Hepatocyte (in vitro differentiated cells): ENCODE measurements at regions not wholly inside any gene's neighbourhood (a gene's known extent, or its start where the extent isn't known, plus 50 kb on each side); places are given as distances from the start of the nearest gene placed in this dataset.
"Not testable (repeated sequence)": the region's sequence is repeated elsewhere in the genome, so short reads cannot be mapped to it uniquely, and the experiment has no call there.

ENCODE experiments used
- CTCF ChIP-seq: fragments of 200-600 bp; sonication (generic); IDR thresholded peaks from 2 replicates; pipeline ENCODE4 v1.5.1; 2016; ENCODE audit warnings: antibody characterized with exemption, mild to moderate bottlenecking; ENCODE audit not compliant: poor library complexity
- EZH2phosphoT487 ChIP-seq: fragments of 200-600 bp; sonication (generic); IDR thresholded peaks from one replicate; pipeline ENCODE4 v1.6.1; 2018; ENCODE audit warnings: antibody characterized with exemption, mild to moderate bottlenecking, low read depth, moderate library complexity; ENCODE audit not compliant: unreplicated experiment, severe bottlenecking

- TF ChIP-seq CTCF, EZH2phosphoT487: not testable (repeated sequence)
Measured at GRCh38 chrX:35443091-35443582, 355.0 kb upstream of the MAGEB16 start.
